ENCODE measurements at regions not wholly inside any gene's neighbourhood (a gene's known extent, or its start where the extent isn't known, plus 50 kb on each side); places are given as distances from the start of the nearest gene placed in this dataset.

- no peak for DNase-seq (ENCODE audit: low read depth in 3 of 3)
Measured at GRCh38 chr11:45518141-45518832, 147.1 kb downstream of the CHST1 start.

DNA sequence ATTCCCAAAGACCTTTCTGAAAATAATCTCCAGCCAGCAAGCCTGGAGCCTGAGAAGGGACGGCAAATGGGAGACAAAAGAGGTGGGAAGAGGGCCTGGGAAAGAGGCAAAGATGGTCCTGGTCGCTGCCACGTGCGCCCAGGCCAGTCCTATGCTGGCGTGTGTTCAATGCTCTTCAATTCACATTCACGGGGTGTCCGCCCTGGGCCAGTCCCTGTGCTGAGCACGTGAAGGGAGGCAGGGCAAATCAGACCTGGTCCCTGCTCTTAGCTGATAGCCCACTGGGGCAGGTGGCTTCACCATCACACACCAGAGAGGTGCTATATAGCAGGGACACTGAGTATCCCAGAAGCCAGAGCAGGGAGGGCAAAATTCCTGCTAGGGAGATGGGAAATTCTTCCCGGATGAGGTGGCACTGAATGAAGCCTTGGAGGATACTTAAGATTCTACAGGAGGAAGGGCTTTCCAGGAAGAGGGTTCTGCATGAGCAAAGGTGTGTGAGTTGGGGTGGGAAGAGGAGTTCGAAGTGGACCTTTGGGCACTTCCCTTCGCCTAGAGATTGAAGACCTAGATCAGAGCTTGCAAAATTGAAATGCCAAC is 148.2 kb downstream of the CHST1 start:
- no peak for DNase-seq (ENCODE audit: low read depth in 3 of 3)

DNA sequence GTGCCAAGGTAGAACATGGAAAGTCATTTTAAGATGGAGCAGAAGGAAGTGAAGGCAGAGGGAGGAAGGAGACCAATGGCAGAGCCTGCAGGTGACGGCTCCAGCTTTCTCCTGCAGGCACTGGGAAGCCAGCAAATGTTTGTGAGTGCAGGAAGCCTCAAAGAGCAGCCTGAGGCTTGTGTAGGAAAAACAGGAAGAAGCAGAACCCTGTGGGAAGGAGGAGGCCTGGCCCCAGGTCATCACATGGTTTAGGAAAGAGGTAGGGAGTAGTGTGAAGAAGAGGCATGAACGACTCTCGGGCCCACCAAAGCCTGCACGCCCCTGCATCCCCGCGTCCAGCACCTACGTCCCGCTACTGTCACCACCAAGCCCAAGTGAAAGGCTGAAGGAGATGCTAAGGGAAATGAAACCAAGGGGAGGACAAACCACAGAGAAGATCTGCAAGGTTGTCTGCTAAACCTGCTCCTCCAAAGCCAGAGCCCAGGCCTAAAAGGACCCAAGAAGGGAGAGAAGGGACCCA is 151.5 kb downstream of the CHST1 start:
- no peak for DNase-seq (ENCODE audit: low read depth in 3 of 3)

DNA sequence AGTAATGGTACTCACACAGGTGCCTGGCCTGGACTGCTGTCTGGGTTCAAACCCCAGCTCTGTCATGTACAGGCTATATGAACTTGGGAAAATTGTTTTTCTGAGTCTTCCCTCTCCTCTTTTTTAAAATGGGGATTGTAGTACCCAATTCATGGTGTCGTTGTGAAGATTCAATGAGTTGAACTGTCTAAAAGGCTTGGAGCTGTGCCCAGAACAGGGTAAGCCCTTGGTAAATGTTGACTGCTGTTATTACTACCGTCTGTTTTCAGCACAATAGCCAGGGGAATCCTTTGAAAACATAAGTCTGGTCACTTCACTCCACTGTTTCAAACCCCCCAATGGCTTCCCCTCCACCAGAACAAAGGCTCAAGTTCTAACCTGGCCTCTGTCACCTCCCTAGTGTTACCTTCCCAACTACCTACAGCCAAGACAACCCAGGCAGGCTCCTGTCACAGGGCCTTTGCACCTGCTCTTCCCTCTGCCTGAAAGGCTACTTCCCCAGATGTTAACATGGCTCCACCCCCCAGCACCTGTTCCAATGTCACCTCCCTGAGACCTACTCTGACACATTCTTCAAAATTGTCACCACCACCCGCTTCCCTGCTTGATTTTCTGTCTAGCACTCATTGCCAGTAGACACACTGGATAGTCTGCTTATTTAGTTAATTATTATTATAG is 152.8 kb downstream of the CHST1 start:
- DNase-seq (ENCODE audit: low read depth in 3 of 3) = no peak

GRCh38 chr11:45511566-45511965 is 153.9 kb downstream of the CHST1 start:
- DNase-seq (ENCODE audit: low read depth in 3 of 3) = no peak

GRCh38 chr11:45507916-45508315 is 157.5 kb downstream of the CHST1 start:
- DNase-seq (ENCODE audit: low read depth in 3 of 3) = no peak

DNA sequence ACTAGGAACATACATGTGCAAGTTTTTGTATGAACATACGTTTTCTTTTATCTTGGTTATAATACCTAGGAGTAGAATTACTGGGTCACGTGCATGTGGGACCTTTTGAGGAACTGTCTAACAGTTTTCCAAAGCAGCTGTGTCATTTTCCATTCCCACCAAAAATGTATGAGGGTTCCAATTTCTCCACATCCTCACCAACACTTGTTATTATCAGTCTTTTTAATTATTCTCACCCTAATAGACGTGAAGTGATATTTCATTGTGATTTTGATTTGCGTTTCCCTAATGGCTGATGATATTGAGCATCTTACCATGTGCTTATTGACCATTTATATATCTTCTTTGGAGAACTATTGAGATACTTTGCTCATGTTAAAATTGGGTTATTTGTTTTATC is 162.1 kb downstream of the CHST1 start:
- DNase-seq (ENCODE audit: low read depth in 3 of 3) = no peak

DNA sequence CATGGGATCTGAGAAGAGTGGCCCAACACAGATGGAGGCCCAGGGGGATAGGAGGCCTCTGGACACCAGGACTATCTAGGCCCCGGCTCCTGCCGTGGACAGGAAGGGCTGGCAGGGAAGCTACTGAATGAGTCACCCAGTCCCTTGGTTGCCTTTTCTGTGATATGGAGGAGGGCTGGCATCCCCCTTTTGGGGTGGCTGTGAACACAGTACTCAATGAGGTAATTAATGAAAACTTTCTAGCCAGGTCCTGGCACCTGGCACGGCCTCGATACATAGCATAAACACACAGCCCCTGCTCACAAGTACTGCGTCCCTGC is 163.2 kb downstream of the CHST1 start:
- DNase-seq (ENCODE audit: low read depth in 3 of 3) = no peak

- no peak for DNase-seq (ENCODE audit: low read depth in 3 of 3)
Measured at GRCh38 chr11:45501392-45502225, 163.8 kb downstream of the CHST1 start.

DNA sequence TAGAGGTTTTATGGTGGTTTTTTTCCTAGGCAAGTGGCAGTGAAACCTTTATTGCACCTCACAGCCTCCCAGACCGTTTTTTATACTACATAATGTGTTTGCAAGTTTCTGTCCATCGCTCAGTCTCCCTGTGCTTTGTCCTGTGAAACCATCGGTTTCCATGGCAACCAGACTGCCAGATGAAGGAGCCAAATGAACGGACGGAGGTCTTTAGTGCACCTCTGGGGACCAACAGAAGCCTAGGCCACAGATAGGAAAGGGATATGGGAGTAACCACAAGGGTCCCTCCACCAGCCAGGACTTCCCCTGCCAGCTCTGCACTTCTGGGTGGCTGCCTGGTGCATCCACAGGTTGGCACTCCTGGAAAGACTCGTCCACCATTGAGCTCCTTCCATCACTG is 165.0 kb downstream of the CHST1 start:
- DNase-seq (ENCODE audit: low read depth in 3 of 3) = no peak

- DNase-seq (ENCODE audit: low read depth in 3 of 3) = no peak
Measured at GRCh38 chr11:45494738-45495137, 170.7 kb downstream of the CHST1 start.

GRCh38 chr11:45489281-45489905 is 176.0 kb downstream of the CHST1 start:
- DNase-seq (ENCODE audit: low read depth in 3 of 3) = no peak

DNA sequence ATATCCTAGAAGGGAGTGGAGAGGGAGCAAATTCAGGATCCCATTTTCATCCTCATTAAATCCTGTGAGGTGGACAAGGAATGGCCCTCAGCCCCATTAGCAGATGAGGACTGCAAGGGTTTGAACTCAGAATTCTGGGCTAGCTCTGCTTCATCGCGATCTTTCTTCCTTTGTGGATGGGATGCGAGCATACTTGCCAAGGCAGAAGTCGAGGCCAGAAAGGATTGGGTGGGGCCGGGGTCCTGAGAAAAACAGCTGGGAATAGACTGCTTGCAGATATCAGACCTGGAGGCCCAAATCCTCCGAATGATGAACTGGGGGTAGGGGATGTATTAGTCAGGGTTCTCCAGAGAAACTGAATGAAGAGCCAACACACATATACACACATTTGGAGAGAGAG is 179.0 kb downstream of the CHST1 start:
- no peak for DNase-seq (ENCODE audit: low read depth in 3 of 3)

DNA sequence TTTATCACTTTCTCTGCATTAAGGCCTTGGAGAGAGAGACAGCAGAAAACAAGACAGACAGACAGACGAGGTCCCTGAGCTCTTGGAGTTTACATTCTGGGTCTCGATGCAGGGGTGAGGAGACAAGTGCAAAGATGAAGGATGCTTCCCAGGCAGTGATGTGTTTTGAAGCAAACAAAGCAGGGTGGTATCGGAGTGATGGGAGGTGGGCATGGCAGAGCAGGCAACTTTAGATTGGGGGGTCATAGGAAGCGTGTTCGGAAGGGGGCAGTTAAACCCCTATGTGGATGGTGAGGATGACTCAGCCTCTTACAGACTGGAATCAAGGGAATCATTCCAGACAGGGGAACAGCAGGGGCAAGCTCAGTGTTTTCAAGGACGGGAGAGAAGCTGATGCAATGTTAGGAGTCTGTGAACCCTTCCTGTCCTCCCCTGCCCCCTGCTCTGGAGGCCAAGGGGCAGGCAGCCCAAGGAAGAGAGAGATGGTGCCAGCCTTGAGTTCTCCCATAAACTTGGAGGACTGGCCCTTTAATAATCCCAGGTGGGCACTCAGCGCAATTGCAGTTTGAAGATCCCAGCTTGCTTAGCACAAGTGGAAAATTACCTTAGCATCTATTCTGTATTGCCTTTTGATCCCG is 180.2 kb downstream of the CHST1 start:
- DNase-seq (ENCODE audit: low read depth in 3 of 3) = no peak

DNA sequence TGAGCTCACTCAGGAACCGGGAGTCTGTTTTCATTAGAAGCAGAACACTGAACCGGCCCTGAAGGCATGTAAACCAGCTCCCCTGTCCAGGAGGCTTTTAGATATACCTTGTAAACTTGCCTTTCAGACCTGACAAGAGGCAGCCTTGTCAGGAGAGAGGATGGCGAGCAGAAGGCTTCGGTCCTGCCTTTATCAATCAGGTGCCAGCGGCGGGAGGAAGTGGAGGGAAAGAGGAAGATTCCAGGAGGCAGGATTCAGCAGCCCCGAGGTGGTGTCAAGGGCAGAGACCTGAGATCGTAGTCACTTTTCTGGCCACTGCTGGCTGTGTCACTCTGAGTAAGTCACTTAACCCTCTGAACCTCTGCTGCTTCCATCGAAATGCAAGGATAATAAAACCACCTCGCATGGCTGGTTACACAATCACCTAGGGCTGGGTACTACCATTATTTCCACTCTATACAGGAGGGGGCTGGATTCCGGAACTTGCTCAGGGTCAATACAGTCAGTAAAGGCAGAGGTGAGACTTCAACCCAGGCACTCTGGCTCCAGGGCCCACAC is 181.0 kb downstream of the CHST1 start:
- no peak for DNase-seq (ENCODE audit: low read depth in 3 of 3)

DNA sequence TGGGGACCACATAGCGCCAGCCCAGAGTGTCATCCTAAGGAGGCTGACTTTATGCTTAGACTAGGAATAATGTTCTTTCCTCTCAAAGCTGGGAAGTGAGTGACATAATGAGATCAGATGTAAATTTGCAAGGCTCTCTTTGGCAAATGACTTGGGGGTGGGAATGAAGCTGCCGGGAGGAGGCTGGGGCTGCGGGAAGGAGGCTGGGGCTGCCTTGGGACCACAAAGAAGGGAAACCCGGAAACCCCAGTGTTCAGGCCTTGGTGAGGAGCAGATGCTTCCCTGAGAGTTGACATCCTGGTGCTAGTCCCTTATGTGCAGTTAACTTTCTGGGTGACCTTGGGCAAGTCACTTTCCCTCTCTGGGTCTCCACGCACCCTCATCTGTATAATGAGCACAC is 182.0 kb downstream of the CHST1 start:
- DNase-seq (ENCODE audit: low read depth in 3 of 3) = no peak

DNA sequence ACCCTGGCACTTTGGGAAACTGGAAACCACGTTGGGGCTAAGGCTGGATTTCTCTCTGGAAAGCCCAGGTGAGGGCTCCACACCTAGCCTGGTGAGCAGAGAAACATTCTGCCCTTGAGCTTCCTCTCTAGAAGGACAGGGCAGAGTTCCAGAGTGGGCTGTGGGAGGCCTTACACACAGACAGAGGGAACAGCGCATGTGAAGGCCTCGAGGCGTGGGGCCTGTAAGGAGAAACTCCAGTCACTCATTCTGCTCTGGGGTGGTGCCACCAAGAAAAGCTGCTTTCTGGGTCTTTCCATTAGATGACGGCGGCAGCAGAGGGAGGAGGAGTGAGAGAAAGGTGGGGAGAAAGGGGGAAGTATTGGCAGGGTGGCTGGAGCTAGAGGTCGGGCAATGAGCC is 183.1 kb downstream of the CHST1 start:
- no peak for DNase-seq (ENCODE audit: low read depth in 3 of 3)

- DNase-seq (ENCODE audit: low read depth in 3 of 3) = no peak
Measured at GRCh38 chr11:45481026-45481425, 184.4 kb downstream of the CHST1 start.

DNA sequence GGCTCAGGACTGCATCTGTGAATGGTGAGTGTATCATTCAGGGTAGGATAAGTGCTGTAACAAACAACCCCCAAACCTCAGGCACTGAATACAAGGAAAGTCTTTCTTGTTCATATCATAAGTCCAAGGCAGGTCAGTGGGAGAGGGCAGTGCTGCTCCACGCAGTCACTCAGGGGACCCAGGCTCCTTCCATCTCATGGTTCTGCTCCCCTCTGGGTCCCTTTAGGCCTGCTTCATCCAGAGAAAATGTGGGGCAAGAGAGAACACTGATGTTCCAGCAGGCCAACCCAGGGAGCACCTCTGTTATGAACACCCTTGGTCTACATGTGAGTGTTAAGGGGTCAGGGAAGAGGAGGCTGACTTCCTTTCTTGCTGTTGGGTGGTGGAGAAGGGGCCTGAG is 187.8 kb downstream of the CHST1 start:
- no peak for DNase-seq (ENCODE audit: low read depth in 3 of 3)

GRCh38 chr11:45476126-45476525 is 189.3 kb downstream of the CHST1 start:
- no peak for DNase-seq (ENCODE audit: low read depth in 3 of 3)

GRCh38 chr11:45475173-45475572 is 189.0 kb upstream of the SYT13 start:
- DNase-seq (ENCODE audit: low read depth in 3 of 3) = no peak

Data from stimulated activated CD4-positive, alpha-beta T cell treated with anti-CD3 and anti-CD28 coated beads, TNF-alpha, amount 100 ng/mL, for 24 hours (primary cell).